GM10266 (cell line): ENCODE measurements at regions not wholly inside any gene's neighbourhood (a gene's known extent, or its start where the extent isn't known, plus 50 kb on each side); places are given as distances from the start of the nearest gene placed in this dataset.

Experiments
- DNase-seq: peaks from one replicate; pipeline ENCODE4 v3.0.0; 2012; ENCODE audit errors: extremely low spot score
- CTCF ChIP-seq: IDR thresholded peaks from 2 replicates; pipeline ENCODE4 v1.5.1; 2012; ENCODE audit warnings: mild to moderate bottlenecking, low read depth; ENCODE audit not compliant: control insufficient read depth, insufficient read depth; ENCODE audit errors: missing control alignments

DNA sequence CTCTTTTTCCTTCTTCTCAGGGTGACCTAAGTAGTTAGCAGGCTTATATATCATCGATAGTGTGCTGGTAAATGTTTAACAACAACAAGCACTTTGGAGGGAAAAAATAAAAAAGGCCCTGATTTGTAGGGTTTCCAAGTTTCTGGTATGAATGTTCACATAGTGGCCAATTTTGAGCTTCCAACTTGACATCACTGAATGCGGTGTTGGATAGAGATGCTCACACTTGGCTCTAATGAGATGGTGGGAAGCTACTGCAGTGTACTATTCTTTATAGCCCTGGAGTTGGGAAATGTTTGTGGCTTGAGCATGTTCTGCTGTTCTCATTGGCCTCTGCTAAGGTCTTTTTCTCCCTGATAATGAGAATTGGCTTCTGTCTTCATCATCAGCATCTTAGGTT lies 875.3 kb downstream of the PCDH7 start:
- DNase-seq = no peak
- TF ChIP-seq CTCF = no peak

DNA sequence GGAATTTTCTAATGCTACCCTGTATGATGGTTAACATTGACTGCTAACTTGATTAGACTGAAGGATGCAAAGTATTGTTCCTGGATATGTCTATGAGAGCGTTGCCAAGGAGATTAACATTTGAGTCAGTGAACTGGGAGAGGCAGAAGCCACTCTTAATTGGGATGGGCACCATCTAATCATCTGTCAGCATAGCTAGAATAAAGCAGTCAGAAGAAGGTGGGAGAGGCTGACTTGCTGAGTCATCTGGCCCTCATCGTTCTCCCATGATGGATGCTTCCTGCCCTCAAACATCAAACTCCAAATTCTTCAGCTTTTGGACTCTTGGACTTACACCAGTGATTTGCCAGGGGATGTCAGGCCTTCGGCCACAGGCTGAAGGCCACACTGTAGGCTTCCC lies 878.5 kb downstream of the PCDH7 start:
- DNase-seq = no peak
- no peak for TF ChIP-seq CTCF

GRCh38 chr4:31601793-31602192 lies 881.6 kb downstream of the PCDH7 start:
- TF ChIP-seq CTCF = no peak
- no peak for DNase-seq

DNA sequence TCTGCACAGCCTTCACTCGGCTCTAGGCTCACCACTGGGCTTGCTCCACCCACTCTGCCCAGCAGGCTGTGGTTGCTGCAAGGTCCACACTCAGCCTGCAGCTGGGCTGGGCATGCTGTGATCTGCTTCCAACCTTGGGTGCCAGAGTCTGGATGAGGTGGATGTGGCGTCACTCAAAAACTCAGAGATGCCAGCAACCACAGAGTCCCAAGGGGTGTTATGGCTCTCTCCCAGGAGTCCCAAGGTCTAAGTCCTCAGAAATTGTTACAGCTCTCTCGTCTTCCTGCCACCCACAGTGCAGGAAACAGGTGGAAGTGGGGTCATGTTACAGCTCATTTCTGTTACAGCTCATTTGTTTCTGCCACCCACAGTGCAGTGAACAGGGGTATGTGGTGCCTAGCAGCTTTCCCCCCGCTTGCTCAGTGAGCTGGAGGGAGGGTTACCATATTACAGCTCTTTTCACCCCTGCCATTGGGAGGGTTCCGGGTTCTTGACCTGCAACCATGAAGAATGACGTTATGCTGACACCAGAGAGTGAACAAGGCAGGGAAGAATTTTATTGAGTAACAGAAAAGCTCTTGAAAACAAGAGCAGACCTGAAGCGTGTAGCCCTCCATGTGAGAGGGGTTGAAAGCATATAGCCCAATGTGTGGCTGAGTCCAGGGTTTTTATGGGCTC lies 893.9 kb downstream of the PCDH7 start:
- no peak for DNase-seq
- no peak for TF ChIP-seq CTCF

DNA sequence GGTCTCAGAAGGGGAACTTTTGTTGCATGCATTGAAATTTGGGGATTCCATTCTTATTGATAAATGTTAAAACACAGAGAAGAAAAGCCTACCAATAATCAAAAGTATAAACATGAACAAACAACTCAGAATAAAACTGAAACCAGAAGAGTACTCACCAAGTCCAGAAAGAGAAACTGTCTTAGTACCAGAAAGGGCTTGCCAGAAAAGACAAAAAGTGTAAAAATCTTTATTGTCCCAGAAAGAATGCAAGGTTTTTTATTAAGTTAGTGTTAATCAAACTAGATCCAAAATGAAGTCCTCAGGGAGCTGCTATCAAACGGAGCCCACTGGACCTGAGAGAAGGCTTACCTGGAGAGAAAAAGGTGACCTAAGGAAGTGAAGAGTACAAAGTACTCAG lies 897.5 kb downstream of the PCDH7 start:
- no peak for DNase-seq
- no peak for TF ChIP-seq CTCF

GRCh38 chr4:31620476-31620875 lies 900.3 kb downstream of the PCDH7 start:
- no peak for TF ChIP-seq CTCF
- no peak for DNase-seq

DNA sequence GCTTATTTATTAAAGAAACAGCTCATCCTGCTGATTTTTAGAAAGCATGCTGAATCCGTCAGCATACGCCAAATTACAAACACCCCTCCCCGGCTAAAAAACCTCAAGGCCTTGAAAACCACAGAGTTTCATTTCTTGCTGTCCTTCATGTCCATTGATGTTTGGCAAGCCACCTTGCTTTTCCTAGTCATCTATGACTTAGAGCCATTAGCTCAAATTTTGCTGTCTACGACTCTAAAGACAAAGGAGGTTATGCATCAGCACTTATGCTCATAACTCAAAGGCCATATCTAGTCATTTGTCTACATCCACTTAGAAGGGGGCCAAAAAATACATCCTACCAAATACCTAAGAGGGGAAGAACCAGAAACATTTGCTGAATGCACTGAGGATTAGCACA lies 925.1 kb downstream of the PCDH7 start:
- no peak for TF ChIP-seq CTCF
- no peak for DNase-seq
